ENCODE measurements at regions not wholly inside any gene's neighbourhood (a gene's known extent, or its start where the extent isn't known, plus 50 kb on each side); places are given as distances from the start of the nearest gene placed in this dataset.

GRCh38 chr3:22986958-22987357, 216.2 kb upstream of the UBE2E2 start:
- Mint-ChIP-seq H3K27me3 (ENCODE audit: low read depth, poor library complexity) (no peaks in the 10 kb centered on the region), H3K36me3 (ENCODE audit: low read depth) (no peaks in the 10 kb centered on the region), H3K4me1 (peaks cover 6% of the 10 kb centered on the region), H3K4me3 (no peak overlapping the region), H3K9me3 (peaks cover 6% of the 10 kb centered on the region), H3K27ac (no peak overlapping the region)
- TF ChIP-seq CTCF (IDR thresholded peaks at IDR 0.05), result no peak
- DNase-seq, result no peak

- no peak for DNase-seq
- peaks cover 6% of the 10 kb centered on the region for H3K4me1 Mint-ChIP-seq
- peaks cover 6% of the 10 kb centered on the region for H3K9me3 Mint-ChIP-seq
- TF ChIP-seq CTCF (IDR thresholded peaks at IDR 0.05), result no peak
- H3K36me3 Mint-ChIP-seq (ENCODE audit: low read depth), result no peaks in the 10 kb centered on the region
- no peak overlapping the region for H3K4me3 Mint-ChIP-seq
- H3K27me3 Mint-ChIP-seq (ENCODE audit: low read depth, poor library complexity), result no peaks in the 10 kb centered on the region
- H3K27ac Mint-ChIP-seq, result no peak overlapping the region
Observed at GRCh38 chr3:22988566-22988965, 214.6 kb upstream of the UBE2E2 start.

- no peak for DNase-seq
- Mint-ChIP-seq H3K36me3 (ENCODE audit: low read depth) (no peaks in the 10 kb centered on the region), H3K27me3 (ENCODE audit: low read depth, poor library complexity) (no peaks in the 10 kb centered on the region), H3K27ac (no peak overlapping the region), H3K4me1 (peaks cover 6% of the 10 kb centered on the region), H3K4me3 (no peak overlapping the region), H3K9me3 (peaks cover 6% of the 10 kb centered on the region)
- TF ChIP-seq CTCF (IDR thresholded peaks at IDR 0.05), result no peak
Observed at GRCh38 chr3:22989716-22990115, 213.4 kb upstream of the UBE2E2 start.

GRCh38 chr3:22990291-22991200, 212.6 kb upstream of the UBE2E2 start:
- H3K27me3 Mint-ChIP-seq (ENCODE audit: low read depth, poor library complexity), result no peaks in the 10 kb centered on the region
- no peak for DNase-seq
- TF ChIP-seq CTCF (IDR thresholded peaks at IDR 0.05), result no peak
- H3K27ac Mint-ChIP-seq, result no peak overlapping the region
- H3K4me3 Mint-ChIP-seq, result no peak overlapping the region
- H3K9me3 Mint-ChIP-seq, result peaks cover 6% of the 10 kb centered on the region
- peaks cover 6% of the 10 kb centered on the region for H3K4me1 Mint-ChIP-seq
- H3K36me3 Mint-ChIP-seq (ENCODE audit: low read depth), result no peaks in the 10 kb centered on the region

DNA sequence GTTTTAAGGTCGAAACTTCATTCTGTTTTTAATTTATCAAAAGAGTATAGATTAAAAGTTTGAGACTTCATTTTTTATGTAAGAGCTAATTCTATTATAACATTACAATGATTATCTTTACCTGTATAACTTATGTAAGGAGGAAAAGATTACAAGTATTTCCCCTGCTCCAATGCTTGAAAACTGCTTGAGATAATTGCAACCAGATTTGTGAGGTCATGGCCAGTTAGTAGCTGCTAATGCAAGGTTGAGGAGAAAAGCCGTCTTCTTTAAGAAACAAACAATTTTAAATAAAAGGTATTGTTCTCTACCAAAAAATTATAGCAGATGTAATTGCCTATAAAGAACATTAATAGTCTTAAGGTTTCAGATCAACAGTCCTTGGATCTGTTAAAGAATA, 208.3 kb upstream of the UBE2E2 start:
- H3K9me3 Mint-ChIP-seq, result no peaks in the 10 kb centered on the region
- TF ChIP-seq CTCF (IDR thresholded peaks at IDR 0.05), result no peak

More for the DNA sequence above, 208.3 kb upstream of the UBE2E2 start:
- DNase-seq, result no peak
- Mint-ChIP-seq H3K27ac (no peak overlapping the region), H3K27me3 (ENCODE audit: low read depth, poor library complexity) (peaks cover 2% of the 10 kb centered on the region), H3K36me3 (ENCODE audit: low read depth) (no peaks in the 10 kb centered on the region), H3K4me3 (no peak overlapping the region), H3K4me1 (no peaks in the 10 kb centered on the region)

Measured in nephron progenitor cell (in vitro differentiated cells).